DND-41 (cell line): ENCODE measurements at regions not wholly inside any gene's neighbourhood (a gene's known extent, or its start where the extent isn't known, plus 50 kb on each side); places are given as distances from the start of the nearest gene placed in this dataset.

Source experiments
- ATAC-seq: fragments of 200-7000 bp; cut with Tn5 transposase; 3 replicates; pipeline ENCODE4 v1.9.1; 2021; ENCODE audit warnings: low read depth; ENCODE audit not compliant: insufficient read depth
- DNase-seq: peaks from one replicate; pipeline ENCODE4 v3.0.0-alpha.2; 2020
- H2AFZ ChIP-seq: 2 replicates; pipeline ENCODE4 v1.6.0; 2012; ENCODE audit warnings: low read depth, low read length
- H3K27ac ChIP-seq: 2 replicates; pipeline ENCODE4 v1.5.1; 2012; ENCODE audit warnings: low read length, inconsistent platforms
- H3K27me3 ChIP-seq: fragments of 200-600 bp; sonication (generic); 2 replicates; pipeline ENCODE4 v1.6.0; 2012; ENCODE audit warnings: low read length, mild to moderate bottlenecking, inconsistent platforms; ENCODE audit not compliant: insufficient read depth, poor library complexity
- H3K36me3 ChIP-seq: 2 replicates; pipeline ENCODE4 v1.5.1; 2012; ENCODE audit warnings: low read length, inconsistent platforms; ENCODE audit not compliant: insufficient read depth
- H3K4me1 ChIP-seq: 2 replicates; pipeline ENCODE4 v1.5.1; 2012; ENCODE audit warnings: mild to moderate bottlenecking, low read length; ENCODE audit not compliant: insufficient read depth
- H3K4me2 ChIP-seq: 2 replicates; pipeline ENCODE4 v1.6.0; 2012; ENCODE audit warnings: mild to moderate bottlenecking, moderate library complexity, low read length, inconsistent platforms; ENCODE audit not compliant: insufficient read depth
- H3K4me3 ChIP-seq, 2 experiments: fragments of 200-600 bp in 1 of 2; shearing (Covaris generic) in 1 of 2; 2 replicates each; pipeline ENCODE4 v1.5.1; 2012 to 2016; ENCODE audit warnings: inconsistent platforms in 2 of 2, low read length in 2 of 2, mild to moderate bottlenecking in 2 of 2, low read depth in 1 of 2, moderate library complexity in 1 of 2
- H3K79me2 ChIP-seq: 2 replicates; pipeline ENCODE4 v1.6.0; 2012; ENCODE audit warnings: low read length, inconsistent platforms; ENCODE audit not compliant: insufficient read depth
- H3K9ac ChIP-seq: 2 replicates; pipeline ENCODE4 v1.6.0; 2012; ENCODE audit warnings: low read depth, mild to moderate bottlenecking, inconsistent platforms, low read length, moderate library complexity
- H3K9me3 ChIP-seq: 2 replicates; pipeline ENCODE4 v1.5.1; 2012; ENCODE audit warnings: low read length, moderate library complexity, mild to moderate bottlenecking, inconsistent platforms; ENCODE audit not compliant: insufficient read depth, severe bottlenecking
- H4K20me1 ChIP-seq: 2 replicates; pipeline ENCODE4 v1.6.0; 2012; ENCODE audit warnings: low read length; ENCODE audit not compliant: insufficient read depth
- CTCF ChIP-seq: IDR thresholded peaks from 2 replicates; pipeline ENCODE4 v1.5.1; 2012; ENCODE audit warnings: borderline replicate concordance, low read length, moderate library complexity, mild to moderate bottlenecking; ENCODE audit not compliant: poor library complexity, severe bottlenecking; ENCODE audit errors: extremely low read depth
- EZH2 ChIP-seq: IDR thresholded peaks from 3 replicates; pipeline ENCODE4 v1.6.1; 2012; ENCODE audit warnings: borderline replicate concordance, low read depth, mild to moderate bottlenecking, moderate library complexity, low read length, inconsistent platforms; ENCODE audit not compliant: severe bottlenecking

GRCh38 chr1:234701737-234702341 lies 91.9 kb upstream of the IRF2BP2 start:
- H3K36me3 ChIP-seq: no peaks in the 10 kb centered on the region
- no peaks in the 10 kb centered on the region for H3K79me2 ChIP-seq
- no peak overlapping the region for H3K9ac ChIP-seq
- H4K20me1 ChIP-seq: no peaks in the 10 kb centered on the region
- H3K27ac ChIP-seq: no peak overlapping the region
- no peaks in the 10 kb centered on the region for H3K4me1 ChIP-seq
- no peak overlapping the region for H3K4me2 ChIP-seq
- no peak overlapping the region for H2AFZ ChIP-seq
- no peak for TF ChIP-seq CTCF
- TF ChIP-seq EZH2: no peak
- no peak overlapping the region for H3K4me3 ChIP-seq
- ATAC-seq: no peak
- no peak for DNase-seq
- H3K27me3 ChIP-seq: no peaks in the 10 kb centered on the region
- no peaks in the 10 kb centered on the region for H3K9me3 ChIP-seq

GRCh38 chr1:234699795-234700665 lies 90.1 kb upstream of the IRF2BP2 start:
- Histone ChIP-seq H3K36me3 (no peaks in the 10 kb centered on the region), H3K4me2 (no peak overlapping the region), H3K27me3 (no peaks in the 10 kb centered on the region), H3K27ac (no peak overlapping the region), H3K79me2 (no peaks in the 10 kb centered on the region), H4K20me1 (no peaks in the 10 kb centered on the region), H2AFZ (no peak overlapping the region), H3K9me3 (no peaks in the 10 kb centered on the region), H3K4me1 (no peaks in the 10 kb centered on the region), H3K9ac (no peak overlapping the region), H3K4me3 (no peak overlapping the region)
- no peak for TF ChIP-seq CTCF
- no peak for TF ChIP-seq EZH2
- DNase-seq (no peak), ATAC-seq (no peak; the same call in 2 of the 3 replicates)

GRCh38 chr1:234698686-234699085 lies 88.7 kb upstream of the IRF2BP2 start:
- Histone ChIP-seq H3K9me3 (no peaks in the 10 kb centered on the region), H2AFZ (no peak overlapping the region), H3K27ac (no peak overlapping the region), H4K20me1 (no peaks in the 10 kb centered on the region), H3K4me1 (no peaks in the 10 kb centered on the region), H3K4me2 (no peak overlapping the region), H3K4me3 (no peak overlapping the region), H3K9ac (no peak overlapping the region), H3K79me2 (no peaks in the 10 kb centered on the region), H3K27me3 (no peaks in the 10 kb centered on the region), H3K36me3 (no peaks in the 10 kb centered on the region)
- no peak for DNase-seq
- TF ChIP-seq EZH2: no peak
- TF ChIP-seq CTCF: no peak
- no peak for ATAC-seq
